H9 (cell line): ENCODE measurements at regions not wholly inside any gene's neighbourhood (a gene's known extent, or its start where the extent isn't known, plus 50 kb on each side); places are given as distances from the start of the nearest gene placed in this dataset.

Experiments
- DNase-seq: peaks from one replicate; pipeline ENCODE4 v3.0.0-alpha.2; 2017
- H2AFZ ChIP-seq: one replicate; pipeline ENCODE4 v1.6.1; 2013; ENCODE audit warnings: mild to moderate bottlenecking, low read length, control low read depth, moderate library complexity
- H2AK5ac ChIP-seq: 2 replicates; pipeline ENCODE4 v1.6.1; 2013; ENCODE audit warnings: low read length, control low read depth, mixed read lengths; ENCODE audit not compliant: insufficient read length
- H2BK120ac ChIP-seq: one replicate; pipeline ENCODE4 v1.6.1; 2013; ENCODE audit warnings: low read depth, mild to moderate bottlenecking, low read length, control low read depth, inconsistent platforms; ENCODE audit not compliant: poor library complexity, severe bottlenecking
- H2BK12ac ChIP-seq: 2 replicates; pipeline ENCODE4 v1.6.1; 2013; ENCODE audit warnings: low read length, control low read depth, mixed read lengths, low read depth; ENCODE audit not compliant: insufficient read length
- H2BK15ac ChIP-seq: 2 replicates; pipeline ENCODE4 v1.6.1; 2013; ENCODE audit warnings: low read depth, low read length, control low read depth
- H2BK20ac ChIP-seq: one replicate; pipeline ENCODE4 v1.6.1; 2013; ENCODE audit warnings: low read depth, mild to moderate bottlenecking, low read length, control low read depth, inconsistent platforms; ENCODE audit not compliant: poor library complexity, severe bottlenecking
- H2BK5ac ChIP-seq: 2 replicates; pipeline ENCODE4 v1.6.1; 2013; ENCODE audit warnings: low read length, control low read depth, mixed read lengths; ENCODE audit not compliant: insufficient read length
- H3K14ac ChIP-seq: 2 replicates; pipeline ENCODE4 v1.6.1; 2013; ENCODE audit warnings: low read length, control low read depth; ENCODE audit not compliant: insufficient read depth
- H3K18ac ChIP-seq: 2 replicates; pipeline ENCODE4 v1.6.1; 2013; ENCODE audit warnings: low read depth, mild to moderate bottlenecking, mixed read lengths, low read length, control low read depth; ENCODE audit not compliant: insufficient read length
- H3K23ac ChIP-seq: 2 replicates; pipeline ENCODE4 v1.6.1; 2013; ENCODE audit warnings: low read length, control low read depth, mixed read lengths, low read depth; ENCODE audit not compliant: insufficient read length
- H3K23me2 ChIP-seq: 2 replicates; pipeline ENCODE4 v1.6.1; 2013; ENCODE audit warnings: low read depth, mild to moderate bottlenecking, mixed read lengths, low read length, control low read depth; ENCODE audit not compliant: insufficient read length, poor library complexity, severe bottlenecking
- H3K27ac ChIP-seq: 2 replicates; pipeline ENCODE4 v1.5.1; 2013; ENCODE audit warnings: low read length, control low read depth, mixed read lengths, low read depth; ENCODE audit not compliant: insufficient read length
- H3K27me3 ChIP-seq: 2 replicates; pipeline ENCODE4 v1.6.1; 2013; ENCODE audit warnings: low read length, control low read depth, inconsistent platforms; ENCODE audit not compliant: insufficient read depth
- H3K4ac ChIP-seq: 2 replicates; pipeline ENCODE4 v1.6.1; 2013; ENCODE audit warnings: low read depth, mild to moderate bottlenecking, control low read depth, inconsistent platforms, low read length, moderate library complexity
- H3K4me1 ChIP-seq: 2 replicates; pipeline ENCODE4 v1.6.1; 2013; ENCODE audit warnings: low read length, control low read depth, inconsistent platforms; ENCODE audit not compliant: insufficient read depth
- H3K4me2 ChIP-seq: 2 replicates; pipeline ENCODE4 v1.6.1; 2013; ENCODE audit warnings: low read length, control low read depth, mixed read lengths; ENCODE audit not compliant: insufficient read length, insufficient read depth
- H3K56ac ChIP-seq: 2 replicates; pipeline ENCODE4 v1.6.1; 2013; ENCODE audit warnings: low read depth, mild to moderate bottlenecking, mixed read lengths, low read length, control low read depth; ENCODE audit not compliant: insufficient read length
- H3K79me1 ChIP-seq: 2 replicates; pipeline ENCODE4 v1.6.1; 2013; ENCODE audit warnings: low read depth, mild to moderate bottlenecking, moderate library complexity, low read length, control low read depth, inconsistent platforms; ENCODE audit not compliant: insufficient read depth, poor library complexity, severe bottlenecking
- H3K79me2 ChIP-seq: 2 replicates; pipeline ENCODE4 v1.6.1; 2013; ENCODE audit warnings: low read length, control low read depth, inconsistent platforms; ENCODE audit not compliant: insufficient read depth
- H3K9ac ChIP-seq: 2 replicates; pipeline ENCODE4 v1.6.1; 2013; ENCODE audit warnings: low read length, control low read depth, mixed read lengths; ENCODE audit not compliant: insufficient read length; ENCODE audit errors: extremely low read depth
- H3K9me3 ChIP-seq: one replicate; pipeline ENCODE4 v1.6.1; 2013; ENCODE audit warnings: low read depth, low read length, inconsistent platforms; ENCODE audit not compliant: control insufficient read depth
- H3T11ph ChIP-seq: one replicate; pipeline ENCODE4 v1.6.1; 2013; ENCODE audit warnings: mild to moderate bottlenecking, low read length, control low read depth, inconsistent platforms
- H4K20me1 ChIP-seq: one replicate; pipeline ENCODE4 v1.6.1; 2013; ENCODE audit not compliant: control insufficient read depth, insufficient read length, insufficient read depth
- H4K5ac ChIP-seq: 2 replicates; pipeline ENCODE4 v1.6.1; 2013; ENCODE audit warnings: low read depth, mild to moderate bottlenecking, mixed read lengths, low read length, control low read depth; ENCODE audit not compliant: insufficient read length
- H4K8ac ChIP-seq: replicated peaks from 2 replicates; pipeline ENCODE4 v1.6.1; 2013; ENCODE audit warnings: low read length, control low read depth, mixed read lengths, low read depth; ENCODE audit not compliant: insufficient read length
- H4K91ac ChIP-seq: 2 replicates; pipeline ENCODE4 v1.6.1; 2013; ENCODE audit warnings: low read depth, mild to moderate bottlenecking, moderate library complexity, mixed read lengths, low read length, control low read depth; ENCODE audit not compliant: insufficient read length
- H3K27ac Mint-ChIP-seq, 3 experiments: 2 replicates in 2 of 3; 3 replicates in 1 of 3; pipeline ENCODE4 v1.8.0; 2020 to 2021; ENCODE audit warnings: mixed read lengths in 3 of 3, mild to moderate bottlenecking in 1 of 3, moderate library complexity in 1 of 3
- H3K27me3 Mint-ChIP-seq: 2 replicates; pipeline ENCODE4 v1.8.0; 2021; ENCODE audit warnings: low read depth, mild to moderate bottlenecking, moderate library complexity, mixed read lengths
- H3K36me3 Mint-ChIP-seq, 3 experiments: 2 replicates in 2 of 3; 3 replicates in 1 of 3; pipeline ENCODE4 v1.8.0; 2020 to 2021; ENCODE audit warnings: low read depth in 3 of 3, mixed read lengths in 3 of 3; ENCODE audit not compliant: insufficient read depth in 1 of 3
- H3K4me1 Mint-ChIP-seq, 2 experiments: 2 replicates each; pipeline ENCODE4 v1.8.0; 2020; ENCODE audit warnings: mixed read lengths in 2 of 2
- H3K4me3 Mint-ChIP-seq, 2 experiments: 2 replicates in 1 of 2; 3 replicates in 1 of 2; pipeline ENCODE4 v1.8.0; 2020 to 2021; ENCODE audit warnings: mild to moderate bottlenecking in 2 of 2, mixed read lengths in 2 of 2, moderate library complexity in 1 of 2
- H3K9me3 Mint-ChIP-seq, 2 experiments: 2 replicates in 1 of 2; 3 replicates in 1 of 2; pipeline ENCODE4 v1.8.0; 2020; ENCODE audit warnings: mild to moderate bottlenecking in 2 of 2, mixed read lengths in 2 of 2, moderate library complexity in 1 of 2
- TF ChIP-seq, protein P1 (sequence below): fragments of 200-600 bp; sonication (generic); conservative IDR thresholded peaks from 3 replicates; pipeline ENCODE4 v1.8.0; 2021; ENCODE audit warnings: antibody characterized with exemption, mild to moderate bottlenecking

DNA sequence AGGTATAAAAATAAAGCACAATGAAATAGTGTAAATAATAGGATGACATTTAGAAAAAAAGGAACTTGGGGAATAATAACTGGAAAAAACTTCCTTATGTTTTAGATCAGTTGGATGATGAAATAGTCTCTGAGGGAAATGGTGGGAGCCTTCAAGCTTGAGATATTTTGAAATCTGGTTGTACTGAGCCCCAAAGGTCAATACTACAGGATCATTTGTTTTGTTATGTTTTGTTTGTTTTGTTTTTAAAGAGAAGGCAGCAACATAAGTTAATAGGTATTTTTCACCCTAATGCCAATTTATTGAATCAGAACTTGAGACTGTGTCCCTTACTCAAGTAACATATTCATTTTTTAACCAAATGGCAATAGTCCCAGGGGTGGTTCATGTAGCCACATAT lies 393.1 kb downstream of the ETS1 start:
- no peaks in the 10 kb centered on the region for H3K4me1 ChIP-seq
- no peaks in the 10 kb centered on the region for H3K27me3 Mint-ChIP-seq
- no peak overlapping the region for H3K27ac Mint-ChIP-seq
- H3T11ph ChIP-seq: no peak overlapping the region
- no peak overlapping the region for H4K91ac ChIP-seq
- TF ChIP-seq, protein P1, sequence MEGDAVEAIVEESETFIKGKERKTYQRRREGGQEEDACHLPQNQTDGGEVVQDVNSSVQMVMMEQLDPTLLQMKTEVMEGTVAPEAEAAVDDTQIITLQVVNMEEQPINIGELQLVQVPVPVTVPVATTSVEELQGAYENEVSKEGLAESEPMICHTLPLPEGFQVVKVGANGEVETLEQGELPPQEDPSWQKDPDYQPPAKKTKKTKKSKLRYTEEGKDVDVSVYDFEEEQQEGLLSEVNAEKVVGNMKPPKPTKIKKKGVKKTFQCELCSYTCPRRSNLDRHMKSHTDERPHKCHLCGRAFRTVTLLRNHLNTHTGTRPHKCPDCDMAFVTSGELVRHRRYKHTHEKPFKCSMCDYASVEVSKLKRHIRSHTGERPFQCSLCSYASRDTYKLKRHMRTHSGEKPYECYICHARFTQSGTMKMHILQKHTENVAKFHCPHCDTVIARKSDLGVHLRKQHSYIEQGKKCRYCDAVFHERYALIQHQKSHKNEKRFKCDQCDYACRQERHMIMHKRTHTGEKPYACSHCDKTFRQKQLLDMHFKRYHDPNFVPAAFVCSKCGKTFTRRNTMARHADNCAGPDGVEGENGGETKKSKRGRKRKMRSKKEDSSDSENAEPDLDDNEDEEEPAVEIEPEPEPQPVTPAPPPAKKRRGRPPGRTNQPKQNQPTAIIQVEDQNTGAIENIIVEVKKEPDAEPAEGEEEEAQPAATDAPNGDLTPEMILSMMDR: no peak
- no peak overlapping the region for H2AK5ac ChIP-seq
- H3K4me1 Mint-ChIP-seq: no peaks in the 10 kb centered on the region
- no peak overlapping the region for H4K8ac ChIP-seq
- DNase-seq: no peak
- H3K9me3 Mint-ChIP-seq: no peaks in the 10 kb centered on the region
- no peak overlapping the region for H3K14ac ChIP-seq
- no peak overlapping the region for H3K56ac ChIP-seq
- no peak overlapping the region for H2BK12ac ChIP-seq
- no peaks in the 10 kb centered on the region for H3K9me3 ChIP-seq
- no peak overlapping the region for H3K18ac ChIP-seq
- H3K79me2 ChIP-seq: no peaks in the 10 kb centered on the region
- no peak overlapping the region for H2BK5ac ChIP-seq
- H2BK20ac ChIP-seq: no peak overlapping the region
- H2BK120ac ChIP-seq: no peak overlapping the region
- H2AFZ ChIP-seq: no peak overlapping the region
- H3K4ac ChIP-seq: no peak overlapping the region
- H3K4me2 ChIP-seq: no peak overlapping the region
- H3K4me3 Mint-ChIP-seq: no peak overlapping the region
- H4K5ac ChIP-seq: no peak overlapping the region
- H4K20me1 ChIP-seq: no peaks in the 10 kb centered on the region
- no peaks in the 10 kb centered on the region for H3K36me3 Mint-ChIP-seq
- H3K79me1 ChIP-seq: no peaks in the 10 kb centered on the region
- H3K9ac ChIP-seq: no peak overlapping the region
- no peak overlapping the region for H3K23ac ChIP-seq
- H3K27me3 ChIP-seq: no peaks in the 10 kb centered on the region
- H3K27ac ChIP-seq: no peak overlapping the region
- H2BK15ac ChIP-seq: no peak overlapping the region
- H3K23me2 ChIP-seq: no peaks in the 10 kb centered on the region
